GM19397 (cell line): ENCODE measurements at regions not wholly inside any gene's neighbourhood (a gene's known extent, or its start where the extent isn't known, plus 50 kb on each side); places are given as distances from the start of the nearest gene placed in this dataset.
A peak's percentile ranks its signal among the peaks of the same experiment; 100 is the strongest.

Experiments used
- ATAC-seq: cut with Tn5 transposase; IDR thresholded peaks from one replicate; pipeline ENCODE4 v1.9.1; 2021; ENCODE audit warnings: mild to moderate bottlenecking, moderate library complexity; ENCODE audit not compliant: unreplicated experiment

DNA sequence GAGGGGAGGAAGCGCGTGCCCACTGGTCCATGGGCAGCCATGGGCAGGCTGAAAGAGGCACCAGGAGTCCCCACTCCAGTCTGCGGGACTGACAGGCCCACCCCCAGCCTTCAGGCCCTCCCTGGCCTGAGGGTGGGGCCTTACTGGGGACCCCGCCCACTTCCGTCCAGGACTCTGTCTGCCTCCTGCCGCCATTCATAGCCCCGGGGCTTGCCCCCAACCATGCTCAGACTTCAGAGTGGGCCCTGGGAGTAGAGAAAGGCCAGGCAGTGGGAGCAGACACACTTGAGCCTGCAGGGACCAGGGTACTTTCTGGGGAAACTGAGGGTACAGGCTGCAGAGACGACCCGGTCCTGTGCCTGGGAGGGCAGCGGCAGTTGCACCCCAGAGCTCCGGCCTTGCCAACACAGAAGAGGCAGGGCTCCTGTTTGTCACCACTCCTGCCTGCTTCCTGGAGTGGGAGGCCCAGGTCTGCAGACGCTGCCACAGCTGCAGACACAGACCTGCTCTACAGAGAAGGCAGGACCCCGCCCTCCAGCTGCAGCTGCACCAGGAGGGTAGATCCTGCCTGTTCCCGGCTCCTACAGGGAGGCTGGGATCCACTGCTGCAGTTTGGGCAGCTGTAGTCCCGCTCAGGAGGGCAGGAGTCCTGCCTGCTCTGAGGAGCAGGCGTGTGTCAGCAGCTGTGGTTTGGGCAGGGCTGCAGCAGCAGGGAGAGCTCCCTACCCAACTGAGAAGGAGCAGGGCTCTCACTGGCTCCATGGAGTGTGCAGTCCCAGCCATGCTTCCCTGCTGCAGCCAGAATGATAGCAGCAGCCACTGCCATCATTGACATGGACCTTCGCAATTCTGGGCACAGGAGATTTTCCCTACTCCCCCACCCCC, 387.9 kb upstream of the ANO3 start:
- no peak for ATAC-seq

DNA sequence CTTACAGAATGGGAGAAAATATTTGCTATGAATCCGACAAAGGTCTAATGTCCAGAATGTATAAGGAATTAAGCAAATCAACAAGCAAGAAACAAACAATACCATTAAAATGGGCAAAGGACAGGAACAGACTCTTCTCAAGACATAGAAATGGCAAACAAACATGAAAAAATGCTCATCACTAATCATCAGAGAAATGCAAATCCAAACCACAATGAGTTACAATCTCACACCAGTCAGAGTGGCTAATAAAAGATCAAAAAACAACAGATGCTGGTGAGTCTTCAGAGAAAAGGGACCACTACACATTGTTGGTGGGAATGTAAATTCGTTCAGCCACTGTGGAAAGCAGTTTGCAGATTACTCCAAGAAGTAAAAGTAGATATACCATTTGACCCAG, 382.0 kb upstream of the ANO3 start:
- ATAC-seq, result no peak

- ATAC-seq, result no peak
Observed at GRCh38 chr11:25953006-25953405, 378.9 kb upstream of the ANO3 start.

DNA sequence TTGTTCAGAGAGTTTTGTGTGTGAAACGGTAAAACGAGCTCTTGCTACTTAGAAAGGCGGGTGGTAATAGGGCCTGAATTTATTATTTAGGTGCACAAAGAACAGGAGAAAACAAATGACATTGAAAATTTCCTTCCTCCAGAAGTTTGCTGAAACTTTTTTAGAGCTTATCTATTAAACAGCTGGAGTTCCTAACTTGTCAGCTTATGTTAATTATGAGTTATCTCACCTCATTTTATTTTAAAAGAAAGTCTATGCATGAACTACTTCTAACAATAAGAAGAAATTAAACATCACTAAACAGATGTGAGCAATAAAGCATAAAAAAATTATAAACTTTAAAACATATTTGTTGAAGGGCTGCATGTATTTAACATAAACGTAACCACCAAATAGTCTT, 373.9 kb upstream of the ANO3 start:
- no peak for ATAC-seq

DNA sequence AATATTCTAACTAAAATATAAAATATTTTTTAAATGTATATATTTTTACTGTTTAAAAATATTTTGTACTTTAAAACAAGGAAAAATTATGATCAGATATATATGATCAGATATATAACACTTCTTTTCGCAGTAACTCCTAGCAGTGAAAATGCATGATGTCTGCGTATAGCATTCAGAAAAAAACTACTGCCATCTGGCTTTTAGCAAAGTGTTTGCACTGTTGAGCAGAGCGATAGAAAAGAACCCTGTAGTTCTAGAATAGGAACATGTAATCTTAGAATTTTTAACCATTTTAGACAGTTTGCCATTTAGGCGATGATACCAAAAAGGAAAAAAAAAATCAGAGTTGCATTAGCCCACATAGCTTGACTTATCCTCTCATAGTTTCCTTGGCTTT, 370.4 kb upstream of the ANO3 start:
- no peak for ATAC-seq

DNA sequence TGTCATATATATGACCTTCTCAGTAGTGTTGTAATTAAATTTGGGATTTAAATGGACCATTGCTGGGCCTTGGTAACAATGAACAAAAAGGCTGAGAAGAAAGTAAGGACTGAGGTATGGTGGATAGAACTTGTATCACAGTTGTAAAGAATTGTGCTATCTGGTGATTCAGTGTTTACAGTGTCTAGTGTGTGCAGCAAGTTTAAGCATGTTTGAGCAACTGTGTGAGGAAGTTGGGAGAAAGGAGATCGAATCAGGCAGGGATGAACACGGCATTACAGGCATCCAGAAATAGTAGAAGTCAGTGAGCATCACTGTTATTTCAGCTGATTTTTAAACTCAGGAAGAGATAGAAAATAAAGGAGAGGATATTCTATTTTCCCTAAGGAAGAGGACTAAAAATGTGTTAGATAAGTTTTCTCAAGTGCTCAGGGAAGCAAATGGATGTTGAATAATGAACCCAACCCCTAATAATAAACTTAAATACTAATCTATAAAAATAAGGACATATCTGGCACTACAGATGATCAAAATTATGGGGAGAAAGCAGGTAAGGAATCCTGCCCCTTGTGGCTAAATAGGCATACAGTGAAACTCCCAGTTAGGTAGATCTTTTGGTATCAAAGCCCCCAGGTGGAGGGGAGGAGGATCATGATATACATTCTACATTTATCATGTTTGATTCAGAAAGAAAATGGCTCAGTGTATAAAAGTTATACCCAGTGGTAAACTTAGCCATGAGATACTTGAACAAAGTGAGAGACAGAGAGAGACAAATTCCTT, 361.0 kb upstream of the ANO3 start:
- no peak for ATAC-seq

DNA sequence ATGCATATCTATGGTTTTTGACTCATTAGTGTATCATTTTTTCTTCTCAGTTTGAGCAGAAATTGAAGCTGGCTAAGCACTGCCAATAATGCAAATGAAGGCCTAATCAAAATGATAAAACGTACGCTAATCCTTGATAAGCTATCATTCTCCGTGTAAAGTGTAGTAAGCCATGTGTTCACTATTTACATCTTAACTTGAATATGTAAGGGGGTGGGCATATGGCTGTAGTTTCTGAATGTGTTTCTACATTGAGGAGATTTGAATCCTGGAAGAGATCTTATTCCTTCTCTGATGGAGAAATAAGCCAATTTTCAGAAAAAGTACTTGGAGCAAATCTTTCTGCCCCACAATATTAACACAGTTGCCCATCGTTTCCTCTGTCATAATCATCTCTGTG, 351.8 kb upstream of the ANO3 start:
- ATAC-seq, result no peak

- ATAC-seq, result peak; percentile 95
Observed at GRCh38 chr11:25981998-25982397, 349.9 kb upstream of the ANO3 start.

DNA sequence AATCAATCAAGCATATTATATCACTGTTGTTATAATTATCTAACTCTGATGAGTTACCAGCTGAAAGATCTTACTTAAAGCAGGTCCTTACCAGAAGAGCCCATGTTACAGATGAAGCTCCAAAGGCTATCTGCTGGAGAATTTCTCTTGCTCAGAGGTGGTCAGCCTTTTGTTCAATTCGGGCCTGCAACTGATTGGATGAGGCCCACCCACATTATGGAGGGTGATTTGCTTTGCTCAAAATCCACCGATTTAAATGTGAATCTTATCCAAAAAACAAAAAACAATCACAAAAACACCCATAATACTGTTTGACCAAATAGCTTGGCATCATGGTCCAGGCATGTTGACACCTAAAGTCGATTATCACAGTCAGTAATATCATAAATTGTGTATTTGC, 348.6 kb upstream of the ANO3 start:
- ATAC-seq, result no peak

DNA sequence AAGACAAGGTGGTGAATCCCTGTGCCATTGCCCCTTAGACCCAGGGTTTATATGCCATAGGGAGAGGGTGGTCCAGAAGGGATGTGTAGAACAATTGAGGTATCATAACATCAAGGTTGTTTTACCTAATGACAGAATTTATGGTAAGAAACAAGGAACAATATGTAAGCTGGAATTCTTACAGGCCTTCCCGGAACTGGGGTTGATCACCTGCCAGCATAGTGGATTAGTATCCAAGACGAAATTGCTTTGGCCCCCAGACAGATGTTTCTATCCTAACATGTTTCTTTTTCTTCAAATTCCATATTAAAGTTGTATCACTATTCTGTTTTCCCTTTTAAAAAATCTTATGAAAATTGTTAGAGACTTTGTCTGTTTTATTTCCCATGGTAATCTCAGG, 343.8 kb upstream of the ANO3 start:
- ATAC-seq, result no peak

DNA sequence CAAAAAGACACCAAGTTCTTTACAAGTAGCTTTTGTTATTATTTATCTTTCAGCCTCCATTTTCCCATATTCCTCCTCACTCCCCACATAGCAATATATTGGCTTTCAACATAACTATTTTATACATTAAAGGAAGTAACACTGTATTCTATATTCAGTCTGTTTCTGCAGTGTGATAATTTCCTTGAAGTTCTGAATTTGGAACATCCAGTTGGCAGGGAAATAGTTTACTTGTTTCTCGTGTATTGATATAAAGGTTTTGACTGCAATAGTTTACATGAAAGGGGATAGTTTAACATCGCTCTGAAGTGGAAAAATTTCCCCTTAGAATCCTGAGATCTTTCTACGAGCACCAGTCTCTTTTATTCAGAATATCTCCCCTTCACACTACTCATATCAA, 341.5 kb upstream of the ANO3 start:
- ATAC-seq, result no peak

GRCh38 chr11:25991476-25991875, 340.5 kb upstream of the ANO3 start:
- no peak for ATAC-seq

DNA sequence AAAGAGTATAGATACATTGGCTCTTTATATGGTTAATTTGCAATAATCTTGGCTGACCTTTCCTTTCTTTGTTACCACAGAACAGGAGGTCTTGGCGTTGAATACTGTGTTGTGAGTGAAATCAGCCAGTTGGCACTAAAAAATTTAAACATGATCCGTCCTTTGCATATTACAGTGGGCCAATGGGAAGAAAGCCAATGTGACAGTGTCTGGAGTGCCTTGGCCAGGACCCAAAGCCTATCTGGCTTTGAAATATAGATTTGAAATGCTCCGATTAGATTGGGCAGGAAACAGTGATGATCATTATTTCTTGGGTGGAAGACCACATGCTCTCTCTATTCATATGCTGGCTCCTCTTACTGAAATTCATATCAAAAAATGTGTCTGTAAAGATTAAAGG, 339.6 kb upstream of the ANO3 start:
- no peak for ATAC-seq

DNA sequence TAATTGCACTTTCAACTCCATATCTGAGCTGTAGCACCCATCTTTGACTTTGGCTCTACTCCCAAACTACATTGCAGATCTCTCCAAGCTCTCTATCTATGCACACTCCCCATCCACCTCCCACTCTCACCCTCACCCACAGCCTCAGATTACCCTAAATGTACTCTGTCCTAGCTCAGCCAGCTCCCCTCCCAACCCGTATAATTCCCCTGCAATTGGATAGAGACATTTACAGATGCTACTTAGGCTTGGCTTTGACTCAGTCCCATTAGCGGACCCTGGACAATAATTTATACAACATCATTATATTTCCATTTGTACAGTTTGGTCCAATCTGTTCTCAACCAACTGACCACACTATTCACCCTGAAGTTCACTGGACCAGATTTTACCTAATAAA, 338.9 kb upstream of the ANO3 start:
- ATAC-seq, result no peak

DNA sequence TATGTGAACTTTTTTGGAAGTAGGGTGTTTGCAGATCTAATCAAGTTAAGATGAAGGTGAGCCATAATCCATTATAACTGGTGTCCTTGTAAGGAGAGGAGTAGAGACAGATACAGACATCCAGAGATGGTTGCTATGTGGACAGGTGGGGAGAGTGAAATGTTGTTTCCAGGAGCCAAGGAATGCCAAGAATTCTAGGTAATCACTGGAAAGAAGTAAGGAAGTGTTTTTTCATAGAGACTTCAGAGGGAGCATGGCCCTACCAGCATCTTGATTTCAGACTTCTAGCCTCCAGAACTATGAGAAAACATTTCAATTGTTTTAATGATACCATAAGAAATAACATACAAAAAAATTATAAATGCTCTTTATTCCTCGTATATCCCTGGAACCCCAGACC, 320.5 kb upstream of the ANO3 start:
- no peak for ATAC-seq

GRCh38 chr11:26014456-26015115, 317.3 kb upstream of the ANO3 start:
- ATAC-seq, result no peak

GRCh38 chr11:26017322-26017860, 314.5 kb upstream of the ANO3 start:
- ATAC-seq, result no peak

GRCh38 chr11:26017903-26018302, 314.0 kb upstream of the ANO3 start:
- no peak for ATAC-seq

GRCh38 chr11:26018336-26018735, 313.6 kb upstream of the ANO3 start:
- no peak for ATAC-seq

DNA sequence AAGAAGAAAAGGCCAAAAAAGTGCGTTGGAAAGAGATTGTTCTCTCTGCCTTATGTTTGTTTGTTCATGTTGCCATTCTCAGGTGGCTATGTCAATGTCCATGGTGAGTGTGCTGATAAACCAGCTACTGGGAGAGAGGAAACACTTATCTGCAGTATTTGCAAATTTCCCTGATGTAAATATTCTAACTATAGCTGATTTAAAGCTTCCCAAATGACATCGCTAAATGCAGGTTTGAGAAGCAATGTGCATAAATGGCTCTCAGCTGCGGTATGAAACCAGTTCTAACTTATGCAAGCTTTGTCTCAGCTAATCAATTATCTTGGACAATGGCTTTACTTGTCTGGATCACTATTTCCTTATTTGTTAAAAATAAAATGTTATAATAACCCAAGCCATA, 312.5 kb upstream of the ANO3 start:
- no peak for ATAC-seq

- no peak for ATAC-seq
Observed at GRCh38 chr11:26021017-26021416, 310.9 kb upstream of the ANO3 start.
